Neuronal stem cell (in vitro differentiated cells): ENCODE measurements at regions not wholly inside any gene's neighbourhood (a gene's known extent, or its start where the extent isn't known, plus 50 kb on each side); places are given as distances from the start of the nearest gene placed in this dataset.

ENCODE experiments used
- DNase-seq: peaks from one replicate; pipeline ENCODE4 v3.0.0-alpha.2; 2013; ENCODE audit warnings: low spot score
- H2AFZ ChIP-seq: one replicate; pipeline ENCODE4 v1.6.1; 2013; ENCODE audit warnings: mild to moderate bottlenecking, low read length, inconsistent platforms
- H2AK5ac ChIP-seq: 2 replicates; pipeline ENCODE4 v1.6.1; 2013; ENCODE audit warnings: low read depth, mild to moderate bottlenecking, inconsistent platforms, low read length, moderate library complexity, mixed read lengths
- H2BK120ac ChIP-seq: 2 replicates; pipeline ENCODE4 v1.6.1; 2013; ENCODE audit warnings: low read depth, mild to moderate bottlenecking, inconsistent platforms, low read length, moderate library complexity, mixed read lengths
- H2BK12ac ChIP-seq: one replicate; pipeline ENCODE4 v1.6.1; 2013; ENCODE audit warnings: low read length, inconsistent platforms
- H2BK15ac ChIP-seq: 2 replicates; pipeline ENCODE4 v1.6.1; 2013; ENCODE audit warnings: mild to moderate bottlenecking, low read length, inconsistent platforms, mixed read lengths
- H2BK5ac ChIP-seq: one replicate; pipeline ENCODE4 v1.6.1; 2013; ENCODE audit warnings: inconsistent platforms, mild to moderate bottlenecking, low read length, moderate library complexity
- H3K14ac ChIP-seq: one replicate; pipeline ENCODE4 v1.6.1; 2013; ENCODE audit warnings: low read length, inconsistent platforms
- H3K18ac ChIP-seq: 2 replicates; pipeline ENCODE4 v1.6.1; 2013; ENCODE audit warnings: low read length, inconsistent platforms
- H3K23ac ChIP-seq: 2 replicates; pipeline ENCODE4 v1.6.1; 2013; ENCODE audit warnings: low read depth, mild to moderate bottlenecking, mixed read lengths, low read length, inconsistent platforms; ENCODE audit not compliant: poor library complexity
- H3K27ac ChIP-seq: replicated peaks from 3 replicates; pipeline ENCODE4 v1.5.1; 2013; ENCODE audit warnings: low read length, inconsistent platforms
- H3K27me3 ChIP-seq, 3 experiments: 2 replicates each; pipeline ENCODE4 v1.6.1; 2013; ENCODE audit warnings: low read length in 3 of 3, mild to moderate bottlenecking in 2 of 3, inconsistent platforms in 1 of 3, low read depth in 1 of 3, mixed read lengths in 1 of 3, moderate library complexity in 1 of 3; ENCODE audit not compliant: control insufficient read depth in 3 of 3, insufficient read depth in 3 of 3
- H3K36me3 ChIP-seq, 2 donors: replicated peaks in 1 of 2; 2 replicates each; pipeline ENCODE4 v1.6.1; 2013; ENCODE audit warnings: low read length in 2 of 2; ENCODE audit not compliant: control insufficient read depth in 2 of 2, insufficient read depth in 2 of 2
- H3K4ac ChIP-seq: 2 replicates; pipeline ENCODE4 v1.6.1; 2013; ENCODE audit warnings: inconsistent platforms, mild to moderate bottlenecking, low read length, moderate library complexity
- H3K4me1 ChIP-seq, 2 donors: 1 replicate in 1 of 2; 2 replicates in 1 of 2; pipeline ENCODE4 v1.6.1; 2013; ENCODE audit warnings: low read length in 2 of 2, low read depth in 1 of 2; ENCODE audit not compliant: control insufficient read depth in 2 of 2, insufficient read depth in 1 of 2
- H3K4me2 ChIP-seq: one replicate; pipeline ENCODE4 v1.6.1; 2013; ENCODE audit warnings: mild to moderate bottlenecking, low read length, inconsistent platforms; ENCODE audit not compliant: insufficient read depth, poor library complexity, severe bottlenecking
- H3K4me3 ChIP-seq, 2 donors: 2 replicates each; pipeline ENCODE4 v1.5.1; 2013; ENCODE audit warnings: low read length in 2 of 2, mild to moderate bottlenecking in 2 of 2, inconsistent platforms in 1 of 2, moderate library complexity in 1 of 2
- H3K79me1 ChIP-seq: one replicate; pipeline ENCODE4 v1.6.1; 2013; ENCODE audit warnings: low read depth, mild to moderate bottlenecking, inconsistent platforms, low read length, moderate library complexity
- H3K9ac ChIP-seq: one replicate; pipeline ENCODE4 v1.6.1; 2013; ENCODE audit warnings: mild to moderate bottlenecking, low read depth, low read length, inconsistent platforms; ENCODE audit not compliant: poor library complexity
- H3K9me3 ChIP-seq, 2 donors: replicated peaks in 1 of 2; 2 replicates each; pipeline versions ENCODE3 to v1.6.1; 2013; ENCODE audit warnings: low read length in 2 of 2, mild to moderate bottlenecking in 2 of 2, inconsistent platforms in 1 of 2, low read depth in 1 of 2, mixed read lengths in 1 of 2, moderate library complexity in 1 of 2; ENCODE audit not compliant: control insufficient read depth in 2 of 2, insufficient read depth in 1 of 2
- H4K8ac ChIP-seq: one replicate; pipeline ENCODE4 v1.6.1; 2013; ENCODE audit warnings: low read depth, mild to moderate bottlenecking, inconsistent platforms, low read length, moderate library complexity
- H4K91ac ChIP-seq: one replicate; pipeline ENCODE4 v1.6.1; 2013; ENCODE audit warnings: low read length, low read depth, mild to moderate bottlenecking, inconsistent platforms; ENCODE audit not compliant: poor library complexity
- WGBS, 2 donors: extraction: QIAGEN DNeasy Blood & Tissue Kit; methylation state at CpG; one replicate each; pipeline ENCODE4 v1.1.7; 2013; ENCODE audit warnings: missing lambda C conversion rate in 2 of 2, mixed read lengths in 1 of 2; ENCODE audit not compliant: insufficient read length in 2 of 2, insufficient replicate concordance in 1 of 2; ENCODE audit errors: extremely low coverage in 2 of 2; 5-methylcytosine and 5-hydroxymethylcytosine counted together

DNA sequence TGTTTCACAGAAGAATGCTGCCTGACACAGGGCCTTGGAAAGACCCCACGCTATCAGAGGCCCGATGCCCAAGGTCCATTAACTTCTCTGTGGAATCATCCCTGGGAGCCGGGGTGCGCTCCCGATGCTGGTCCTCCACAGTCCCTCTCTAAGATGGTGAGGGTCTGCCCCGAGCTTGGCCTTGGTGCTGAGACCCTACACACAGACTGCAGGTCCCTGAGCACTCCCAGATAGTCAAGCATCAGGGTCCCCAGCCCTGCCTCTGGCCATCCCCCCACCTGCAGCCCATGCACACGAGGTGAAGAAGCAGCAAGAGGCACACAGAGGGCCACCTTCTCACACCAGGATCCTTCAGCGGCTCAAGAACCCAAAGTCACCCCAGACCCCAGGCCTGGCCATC is 263.3 kb downstream of the MYCN start:
- H3K36me3 ChIP-seq: no peaks in the 10 kb centered on the region
- peaks cover 15 to 30% of the 10 kb centered on the region in 2 donors for H3K4me1 ChIP-seq
- H3K4me2 ChIP-seq: no peak overlapping the region
- H3K4me3 ChIP-seq: no peak overlapping the region
- H3K27me3 ChIP-seq: no peaks in the 10 kb centered on the region
- H4K8ac ChIP-seq: no peak overlapping the region
- H4K91ac ChIP-seq: no peak overlapping the region
- H3K27ac ChIP-seq: no peak overlapping the region
- H2AFZ ChIP-seq: no peak overlapping the region
- peaks cover 3 to 6% of the 10 kb centered on the region in 2 donors for H3K9me3 ChIP-seq
- H2BK5ac ChIP-seq: no peak overlapping the region
- no peak overlapping the region for H3K4ac ChIP-seq
- no peak overlapping the region for H3K23ac ChIP-seq
- no peak overlapping the region for H3K9ac ChIP-seq
- H2BK15ac ChIP-seq: peak overlapping the region; percentile 22
- WGBS, 2 donors: no CpG with 5 or more reads among the region's 8 CpGs
- H2AK5ac ChIP-seq: no peak overlapping the region
- no peak overlapping the region for H3K14ac ChIP-seq
- no peak overlapping the region for H2BK120ac ChIP-seq
- no peak for DNase-seq
- no peaks in the 10 kb centered on the region for H3K79me1 ChIP-seq
- no peak overlapping the region for H3K18ac ChIP-seq
- no peak overlapping the region for H2BK12ac ChIP-seq

DNA sequence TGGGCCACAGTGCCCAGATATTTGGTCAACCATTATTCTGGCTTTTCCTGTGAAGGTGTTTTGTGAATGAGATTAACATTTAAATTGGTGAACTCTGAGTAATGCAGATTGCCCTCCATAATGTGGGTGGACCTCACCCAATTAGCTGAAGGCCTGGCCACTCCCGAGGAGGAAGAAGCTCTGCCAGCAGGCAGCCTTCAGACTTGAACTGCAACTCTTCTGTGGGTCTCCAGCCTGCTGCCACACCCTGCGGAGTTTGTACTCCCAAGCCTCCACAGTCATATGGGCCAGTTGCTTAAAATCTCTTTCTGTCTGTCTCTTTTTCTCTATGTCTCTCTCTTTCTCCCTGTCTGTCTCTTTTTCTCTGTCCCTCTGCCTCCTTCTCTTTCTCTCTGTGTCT is 262.7 kb downstream of the MYCN start:
- Histone ChIP-seq H3K36me3 (no peaks in the 10 kb centered on the region), H3K27ac (no peak overlapping the region), H2BK120ac (no peak overlapping the region), H3K4me1 (peaks cover 15 to 30% of the 10 kb centered on the region in 2 donors), H3K4ac (no peak overlapping the region), H3K79me1 (no peaks in the 10 kb centered on the region), H2AK5ac (no peak overlapping the region), H2BK15ac (no peak overlapping the region), H2BK12ac (no peak overlapping the region), H3K14ac (no peak overlapping the region), H3K9ac (no peak overlapping the region), H3K9me3 (peaks cover 3 to 6% of the 10 kb centered on the region in 2 donors), H3K4me2 (no peak overlapping the region), H4K91ac (no peak overlapping the region), H2AFZ (no peak overlapping the region), H3K4me3 (no peak overlapping the region), H3K27me3 (no peaks in the 10 kb centered on the region), H3K18ac (no peak overlapping the region), H2BK5ac (no peak overlapping the region), H4K8ac (no peak overlapping the region), H3K23ac (no peak overlapping the region)
- WGBS, 2 donors: no CpG with 5 or more reads among the region's 2 CpGs
- DNase-seq: no peak

DNA sequence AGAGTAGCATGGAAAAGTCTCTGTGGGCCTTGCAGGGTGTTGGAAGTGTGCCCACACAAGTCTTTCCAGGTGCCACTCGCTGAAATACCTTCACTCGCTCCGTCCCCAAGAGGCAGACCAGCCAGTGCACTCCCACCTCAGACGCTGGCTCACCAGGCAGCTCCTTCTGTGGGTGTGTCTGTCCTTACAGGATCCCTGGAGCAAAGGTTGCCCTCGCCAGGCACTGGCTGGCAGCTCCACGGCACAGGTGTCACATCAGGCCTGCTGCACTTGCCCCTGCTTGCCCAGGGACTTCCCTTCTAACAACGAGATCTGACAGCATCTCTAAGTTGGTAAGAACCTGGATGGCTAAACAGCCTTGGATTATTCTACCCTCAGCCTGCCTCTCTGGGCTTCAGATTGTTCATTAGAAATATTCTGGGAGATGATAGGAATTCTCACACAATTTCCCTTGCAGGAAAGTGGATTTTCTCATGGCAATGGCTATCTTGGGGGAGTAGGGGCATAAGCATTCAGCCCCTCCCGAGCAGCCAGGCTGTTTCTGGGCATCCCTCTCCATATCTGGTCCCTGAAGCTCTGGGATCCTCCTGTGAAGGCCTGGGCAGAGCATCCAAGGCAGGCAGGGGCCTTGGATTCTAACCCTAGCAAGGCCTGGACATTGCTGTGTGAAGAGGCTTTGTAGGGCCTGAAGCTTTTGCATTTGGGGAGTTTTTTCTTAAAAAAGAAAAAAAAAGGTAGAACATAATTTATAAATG is 262.1 kb downstream of the MYCN start:
- H4K91ac ChIP-seq: peak overlapping the region; percentile 19
- H3K27ac ChIP-seq: no peak overlapping the region
- no peak overlapping the region for H3K4ac ChIP-seq
- peak overlapping the region; percentile 18 for H2BK12ac ChIP-seq
- peak overlapping the region; percentile 37 for H2BK120ac ChIP-seq
- H3K4me2 ChIP-seq: no peak overlapping the region
- no peaks in the 10 kb centered on the region for H3K36me3 ChIP-seq
- H3K27me3 ChIP-seq: no peaks in the 10 kb centered on the region
- no peak overlapping the region for H2BK5ac ChIP-seq
- no peak overlapping the region for H3K23ac ChIP-seq
- H2BK15ac ChIP-seq: peak overlapping the region; percentile 87
- H3K18ac ChIP-seq: peak overlapping the region; percentile 82
- H3K4me1 ChIP-seq: peaks cover 19 to 35% of the 10 kb centered on the region in 2 donors
- H3K9me3 ChIP-seq: peaks cover 3 to 6% of the 10 kb centered on the region in 2 donors
- no peak for DNase-seq
- no peak overlapping the region for H4K8ac ChIP-seq
- no CpG with 5 or more reads among the region's 8 CpGs for WGBS, 2 donors
- H3K14ac ChIP-seq: no peak overlapping the region
- H2AK5ac ChIP-seq: no peak overlapping the region
- no peak overlapping the region for H3K9ac ChIP-seq
- H3K79me1 ChIP-seq: no peaks in the 10 kb centered on the region
- H2AFZ ChIP-seq: no peak overlapping the region
- no peak overlapping the region for H3K4me3 ChIP-seq

DNA sequence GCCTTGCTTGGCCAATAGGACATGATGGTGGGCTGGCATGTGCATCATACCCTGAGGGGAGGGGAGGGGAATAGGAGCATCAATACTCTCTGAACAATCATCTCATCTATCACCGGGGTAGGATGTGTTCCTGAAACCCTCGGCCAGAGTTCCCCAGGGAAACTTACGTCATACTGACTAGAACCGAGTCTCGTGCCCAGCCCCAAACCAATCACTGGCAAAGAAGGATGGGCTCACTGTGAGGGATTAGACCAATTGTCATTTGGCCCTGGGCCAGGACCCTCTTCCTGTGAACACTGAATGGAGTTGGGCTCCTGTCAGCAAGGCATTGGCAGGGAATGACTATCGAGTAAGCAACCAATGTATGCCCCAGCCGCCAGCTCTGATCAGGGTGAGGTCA is 261.5 kb downstream of the MYCN start:
- no peaks in the 10 kb centered on the region for H3K36me3 ChIP-seq
- no peak overlapping the region for H3K14ac ChIP-seq
- H3K23ac ChIP-seq: no peak overlapping the region
- no peak overlapping the region for H2AFZ ChIP-seq
- H2AK5ac ChIP-seq: no peak overlapping the region
- H3K4ac ChIP-seq: no peak overlapping the region
- peaks cover 3 to 6% of the 10 kb centered on the region in 2 donors for H3K9me3 ChIP-seq
- peak overlapping the region; percentile 87 for H2BK15ac ChIP-seq
- no peak overlapping the region for H3K4me3 ChIP-seq
- H2BK120ac ChIP-seq: peak overlapping the region; percentile 37
- no peak overlapping the region for H3K4me2 ChIP-seq
- H3K79me1 ChIP-seq: no peaks in the 10 kb centered on the region
- no peak overlapping the region for H2BK5ac ChIP-seq
- no peak overlapping the region for H3K18ac ChIP-seq
- H4K8ac ChIP-seq: no peak overlapping the region
- H2BK12ac ChIP-seq: no peak overlapping the region
- H3K27ac ChIP-seq: no peak overlapping the region
- DNase-seq: no peak
- no peaks in the 10 kb centered on the region for H3K27me3 ChIP-seq
- WGBS, 2 donors: no CpG with 5 or more reads among the region's 7 CpGs
- H3K4me1 ChIP-seq: peaks cover 22 to 35% of the 10 kb centered on the region in 2 donors
- H3K9ac ChIP-seq: no peak overlapping the region
- no peak overlapping the region for H4K91ac ChIP-seq
